ENCODE measurements at regions not wholly inside any gene's neighbourhood (a gene's known extent, or its start where the extent isn't known, plus 50 kb on each side); places are given as distances from the start of the nearest gene placed in this dataset.

DNA sequence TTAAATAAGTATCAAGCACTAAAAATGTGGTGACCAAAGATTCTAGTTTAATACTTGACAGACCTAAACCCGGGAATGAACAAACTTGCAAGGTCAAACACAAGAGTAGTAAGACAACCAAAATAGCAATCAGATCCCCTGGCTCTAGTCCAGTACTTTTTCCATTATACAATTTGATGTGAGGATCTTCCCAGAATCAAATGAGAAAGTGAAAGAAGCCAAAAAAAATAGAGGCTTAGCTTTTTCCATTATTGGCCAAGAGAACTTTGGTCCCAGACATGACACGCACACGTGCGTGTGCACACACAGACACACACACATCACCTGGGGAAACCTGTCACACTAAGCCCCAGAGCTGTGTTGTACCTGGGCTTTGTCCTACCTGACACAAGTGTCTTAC, 300.6 kb upstream of the CDH5 start:
- Histone ChIP-seq H3K36me3 (ENCODE audit: insufficient read depth, low read length) (no peaks in the 10 kb centered on the region), H2AFZ (ENCODE audit: low read length) (no peak overlapping the region), H4K20me1 (ENCODE audit: insufficient read depth, low read depth, low read length) (no peaks in the 10 kb centered on the region), H3K9ac (ENCODE audit: low read length) (no peak overlapping the region), H3K9me2 (replicated peaks; ENCODE audit: insufficient read depth, low read length) (no peaks in the 10 kb centered on the region), H3K27me3 (ENCODE audit: low read length) (no peaks in the 10 kb centered on the region), H3K4me3 (ENCODE audit: low read length) (no peak overlapping the region), H3K4me1 (ENCODE audit: low read length) (no peaks in the 10 kb centered on the region), H3K79me2 (ENCODE audit: low read length) (no peaks in the 10 kb centered on the region), H3K9me3 (ENCODE audit: low read length) (no peaks in the 10 kb centered on the region), H3K27ac (ENCODE audit: low read length) (no peak overlapping the region), H3K4me2 (ENCODE audit: low read depth, low read length, poor library complexity, severe bottlenecking) (no peak overlapping the region)
- no peak for DNase-seq

DNA sequence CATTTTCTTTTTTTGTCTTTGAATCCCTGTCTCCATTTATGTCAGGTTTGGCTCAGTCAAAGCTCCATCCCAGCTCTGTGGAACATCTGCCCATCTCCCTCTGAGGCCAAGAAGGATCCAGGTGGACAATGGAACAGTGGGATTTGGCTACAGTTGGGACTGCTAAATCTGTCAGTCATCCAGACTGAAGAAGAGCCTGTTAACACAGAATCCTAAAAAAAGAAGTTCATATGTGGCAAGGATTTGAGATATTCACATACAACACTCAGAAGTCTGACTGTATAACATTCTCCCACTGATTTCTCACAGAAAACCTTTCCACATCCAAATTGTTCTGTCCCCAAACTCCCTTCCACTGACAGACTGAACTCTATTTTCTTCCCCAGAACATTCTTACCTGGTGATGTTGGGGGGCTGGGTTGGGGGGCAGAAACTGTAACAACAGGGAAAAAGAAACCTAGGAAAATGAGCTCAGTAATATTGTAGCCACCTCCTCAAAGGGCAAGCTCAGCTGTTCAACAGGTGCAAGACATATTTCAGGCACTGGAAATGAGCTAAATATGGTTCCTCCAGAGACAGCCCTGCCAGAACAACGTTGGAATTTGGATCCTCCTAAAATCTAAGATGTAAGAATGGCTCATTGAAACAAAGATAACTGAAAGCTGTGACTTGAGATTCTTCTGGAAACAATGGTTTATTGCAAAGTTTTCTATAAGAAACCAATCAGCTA, 301.5 kb upstream of the CDH5 start:
- Histone ChIP-seq H3K9me2 (replicated peaks; ENCODE audit: insufficient read depth, low read length) (no peaks in the 10 kb centered on the region), H3K4me2 (ENCODE audit: low read depth, low read length, poor library complexity, severe bottlenecking) (no peak overlapping the region), H3K79me2 (ENCODE audit: low read length) (no peaks in the 10 kb centered on the region), H3K27me3 (ENCODE audit: low read length) (no peaks in the 10 kb centered on the region), H3K9me3 (ENCODE audit: low read length) (no peaks in the 10 kb centered on the region), H2AFZ (ENCODE audit: low read length) (no peak overlapping the region), H3K9ac (ENCODE audit: low read length) (no peak overlapping the region), H3K36me3 (ENCODE audit: insufficient read depth, low read length) (no peaks in the 10 kb centered on the region), H3K27ac (ENCODE audit: low read length) (no peak overlapping the region), H3K4me3 (ENCODE audit: low read length) (no peak overlapping the region), H3K4me1 (ENCODE audit: low read length) (no peaks in the 10 kb centered on the region), H4K20me1 (ENCODE audit: insufficient read depth, low read depth, low read length) (no peaks in the 10 kb centered on the region)
- DNase-seq, result no peak

DNA sequence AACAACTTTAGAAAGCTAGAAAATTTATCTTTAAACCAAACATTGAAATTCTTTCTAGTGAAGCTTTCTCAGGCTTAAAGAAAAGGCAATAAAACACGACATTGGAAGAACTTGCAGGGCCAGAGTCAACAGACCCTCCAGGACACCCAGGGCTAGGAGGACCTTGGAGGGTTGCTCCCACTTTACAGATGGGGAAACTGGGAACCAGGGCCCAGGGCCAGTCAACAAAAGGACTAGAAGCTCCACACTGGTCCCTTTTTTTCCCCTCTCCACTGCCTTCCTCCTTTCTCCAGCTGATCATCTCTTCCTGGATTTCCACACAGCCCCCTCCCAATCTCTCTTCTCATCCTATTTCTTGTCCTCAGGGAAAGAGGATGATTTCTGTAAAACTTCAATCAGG, 307.7 kb upstream of the CDH5 start:
- Histone ChIP-seq H3K79me2 (ENCODE audit: low read length) (no peaks in the 10 kb centered on the region), H3K9me3 (ENCODE audit: low read length) (no peaks in the 10 kb centered on the region), H3K4me2 (ENCODE audit: low read depth, low read length, poor library complexity, severe bottlenecking) (no peak overlapping the region), H3K27me3 (ENCODE audit: low read length) (no peaks in the 10 kb centered on the region), H3K4me3 (ENCODE audit: low read length) (no peak overlapping the region), H3K36me3 (ENCODE audit: insufficient read depth, low read length) (no peaks in the 10 kb centered on the region), H3K27ac (ENCODE audit: low read length) (no peak overlapping the region), H4K20me1 (ENCODE audit: insufficient read depth, low read depth, low read length) (no peaks in the 10 kb centered on the region), H2AFZ (ENCODE audit: low read length) (no peak overlapping the region), H3K9ac (ENCODE audit: low read length) (no peak overlapping the region), H3K9me2 (replicated peaks; ENCODE audit: insufficient read depth, low read length) (no peaks in the 10 kb centered on the region), H3K4me1 (ENCODE audit: low read length) (no peaks in the 10 kb centered on the region)
- DNase-seq, result no peak

- no peaks in the 10 kb centered on the region for H4K20me1 ChIP-seq (ENCODE audit: insufficient read depth, low read depth, low read length)
- no peaks in the 10 kb centered on the region for H3K36me3 ChIP-seq (ENCODE audit: insufficient read depth, low read length)
- H3K4me1 ChIP-seq (ENCODE audit: low read length), result no peaks in the 10 kb centered on the region
- H3K9me2 ChIP-seq (replicated peaks; ENCODE audit: insufficient read depth, low read length), result no peaks in the 10 kb centered on the region
- no peaks in the 10 kb centered on the region for H3K79me2 ChIP-seq (ENCODE audit: low read length)
- H3K4me2 ChIP-seq (ENCODE audit: low read depth, low read length, poor library complexity, severe bottlenecking), result no peak overlapping the region
- no peaks in the 10 kb centered on the region for H3K9me3 ChIP-seq (ENCODE audit: low read length)
- no peak for DNase-seq
- H3K27me3 ChIP-seq (ENCODE audit: low read length), result no peaks in the 10 kb centered on the region
- no peak overlapping the region for H2AFZ ChIP-seq (ENCODE audit: low read length)
- H3K4me3 ChIP-seq (ENCODE audit: low read length), result no peak overlapping the region
- H3K9ac ChIP-seq (ENCODE audit: low read length), result no peak overlapping the region
- no peak overlapping the region for H3K27ac ChIP-seq (ENCODE audit: low read length)
Measured at GRCh38 chr16:66058172-66058691, 308.3 kb upstream of the CDH5 start.

DNA sequence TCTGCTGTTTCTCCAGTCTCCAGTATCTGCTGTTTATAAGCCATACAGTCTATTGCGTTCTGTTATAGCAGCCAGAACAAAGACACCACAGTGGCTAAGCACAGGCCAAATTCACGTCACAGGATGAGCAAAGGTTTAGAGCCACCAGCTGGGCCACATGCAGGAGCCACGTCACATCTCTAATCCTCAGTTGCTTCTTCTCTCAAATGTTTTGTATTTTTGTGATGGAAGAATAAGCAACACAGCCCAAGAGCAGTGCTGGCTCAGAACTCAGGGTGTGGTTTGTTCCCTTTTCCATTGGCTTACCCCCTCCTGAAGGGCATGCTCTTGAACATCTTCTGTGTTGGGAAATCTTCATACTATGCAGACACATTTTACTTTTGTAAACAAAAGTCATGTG, 309.4 kb upstream of the CDH5 start:
- H3K9me2 ChIP-seq (replicated peaks; ENCODE audit: insufficient read depth, low read length), result no peaks in the 10 kb centered on the region
- no peaks in the 10 kb centered on the region for H3K4me1 ChIP-seq (ENCODE audit: low read length)
- no peak overlapping the region for H3K4me2 ChIP-seq (ENCODE audit: low read depth, low read length, poor library complexity, severe bottlenecking)

GRCh38 chr16:66054095-66054494, 312.4 kb upstream of the CDH5 start:
- no peaks in the 10 kb centered on the region for H3K27me3 ChIP-seq (ENCODE audit: low read length)
- H2AFZ ChIP-seq (ENCODE audit: low read length), result no peak overlapping the region
- no peak overlapping the region for H3K4me2 ChIP-seq (ENCODE audit: low read depth, low read length, poor library complexity, severe bottlenecking)
- no peaks in the 10 kb centered on the region for H3K9me2 ChIP-seq (replicated peaks; ENCODE audit: insufficient read depth, low read length)
- no peaks in the 10 kb centered on the region for H3K9me3 ChIP-seq (ENCODE audit: low read length)
- no peaks in the 10 kb centered on the region for H3K36me3 ChIP-seq (ENCODE audit: insufficient read depth, low read length)
- no peaks in the 10 kb centered on the region for H4K20me1 ChIP-seq (ENCODE audit: insufficient read depth, low read depth, low read length)
- no peak overlapping the region for H3K9ac ChIP-seq (ENCODE audit: low read length)
- no peak overlapping the region for H3K27ac ChIP-seq (ENCODE audit: low read length)
- no peaks in the 10 kb centered on the region for H3K79me2 ChIP-seq (ENCODE audit: low read length)
- H3K4me1 ChIP-seq (ENCODE audit: low read length), result no peaks in the 10 kb centered on the region
- DNase-seq, result no peak
- H3K4me3 ChIP-seq (ENCODE audit: low read length), result no peak overlapping the region

More for the DNA sequence above, 309.4 kb upstream of the CDH5 start:
- Histone ChIP-seq H3K9ac (ENCODE audit: low read length) (no peak overlapping the region), H4K20me1 (ENCODE audit: insufficient read depth, low read depth, low read length) (no peaks in the 10 kb centered on the region), H2AFZ (ENCODE audit: low read length) (no peak overlapping the region), H3K27me3 (ENCODE audit: low read length) (no peaks in the 10 kb centered on the region), H3K27ac (ENCODE audit: low read length) (no peak overlapping the region), H3K36me3 (ENCODE audit: insufficient read depth, low read length) (no peaks in the 10 kb centered on the region), H3K4me3 (ENCODE audit: low read length) (no peak overlapping the region), H3K79me2 (ENCODE audit: low read length) (no peaks in the 10 kb centered on the region), H3K9me3 (ENCODE audit: low read length) (no peaks in the 10 kb centered on the region)
- no peak for DNase-seq

DNA sequence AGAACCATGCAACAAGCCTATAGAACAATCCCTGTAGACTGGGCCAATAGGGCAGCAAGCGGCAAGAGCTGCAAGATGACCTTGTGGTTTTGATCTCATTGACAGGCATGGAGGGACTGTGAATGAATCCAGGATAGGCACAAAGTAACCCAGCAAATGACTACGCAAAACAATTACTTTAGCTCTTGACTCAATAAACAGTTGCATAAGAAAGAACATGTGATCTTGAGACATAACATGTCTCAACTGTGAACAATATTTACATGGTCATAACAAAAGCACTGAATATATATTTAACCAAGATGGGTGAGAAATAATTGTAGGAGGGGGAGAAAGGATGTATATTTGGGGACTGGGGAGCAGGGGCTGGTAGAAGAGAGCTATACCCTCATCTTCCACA, 313.7 kb upstream of the CDH5 start:
- no peak overlapping the region for H2AFZ ChIP-seq (ENCODE audit: low read length)
- no peak overlapping the region for H3K4me2 ChIP-seq (ENCODE audit: low read depth, low read length, poor library complexity, severe bottlenecking)
- no peaks in the 10 kb centered on the region for H3K9me2 ChIP-seq (replicated peaks; ENCODE audit: insufficient read depth, low read length)
- H3K9me3 ChIP-seq (ENCODE audit: low read length), result no peaks in the 10 kb centered on the region
- H3K4me1 ChIP-seq (ENCODE audit: low read length), result no peaks in the 10 kb centered on the region
- no peak overlapping the region for H3K27ac ChIP-seq (ENCODE audit: low read length)
- H3K36me3 ChIP-seq (ENCODE audit: insufficient read depth, low read length), result no peaks in the 10 kb centered on the region
- no peak overlapping the region for H3K9ac ChIP-seq (ENCODE audit: low read length)
- no peaks in the 10 kb centered on the region for H3K79me2 ChIP-seq (ENCODE audit: low read length)
- H4K20me1 ChIP-seq (ENCODE audit: insufficient read depth, low read depth, low read length), result no peaks in the 10 kb centered on the region
- DNase-seq, result no peak
- H3K4me3 ChIP-seq (ENCODE audit: low read length), result no peak overlapping the region
- no peaks in the 10 kb centered on the region for H3K27me3 ChIP-seq (ENCODE audit: low read length)

DNA sequence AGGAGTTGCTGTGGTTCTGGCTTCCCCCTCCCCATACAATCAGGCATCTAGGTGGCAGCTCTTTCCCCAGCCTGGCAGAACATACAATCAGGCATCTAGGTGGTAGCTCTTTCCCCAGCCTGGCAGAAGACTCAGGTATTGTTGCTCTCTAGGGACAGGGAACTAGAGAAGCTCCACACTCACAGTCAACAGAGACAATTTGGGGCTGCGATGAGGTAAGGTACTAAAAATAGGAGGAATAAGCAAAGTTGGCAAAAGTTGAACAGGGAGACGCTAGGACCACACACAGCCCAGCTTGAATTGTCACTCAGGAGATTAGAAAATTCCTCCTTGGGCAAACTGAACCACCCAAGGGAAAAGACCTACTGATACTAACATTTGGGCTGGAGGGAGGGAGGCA, 315.5 kb upstream of the CDH5 start:
- H3K79me2 ChIP-seq (ENCODE audit: low read length), result no peaks in the 10 kb centered on the region
- no peak for DNase-seq

More for the DNA sequence above, 315.5 kb upstream of the CDH5 start:
- Histone ChIP-seq H3K36me3 (ENCODE audit: insufficient read depth, low read length) (no peaks in the 10 kb centered on the region), H3K27me3 (ENCODE audit: low read length) (no peaks in the 10 kb centered on the region), H4K20me1 (ENCODE audit: insufficient read depth, low read depth, low read length) (no peaks in the 10 kb centered on the region), H3K9me2 (replicated peaks; ENCODE audit: insufficient read depth, low read length) (no peaks in the 10 kb centered on the region), H3K9ac (ENCODE audit: low read length) (no peak overlapping the region), H3K4me1 (ENCODE audit: low read length) (no peaks in the 10 kb centered on the region), H3K27ac (ENCODE audit: low read length) (no peak overlapping the region), H3K4me3 (ENCODE audit: low read length) (no peak overlapping the region), H3K9me3 (ENCODE audit: low read length) (no peaks in the 10 kb centered on the region), H3K4me2 (ENCODE audit: low read depth, low read length, poor library complexity, severe bottlenecking) (no peak overlapping the region), H2AFZ (ENCODE audit: low read length) (no peak overlapping the region)

Data from Karpas-422 (cell line).